Stomach (tissue), 4 donors: ENCODE measurements at regions not wholly inside any gene's neighbourhood (a gene's known extent, or its start where the extent isn't known, plus 50 kb on each side); places are given as distances from the start of the nearest gene placed in this dataset.

ENCODE experiments used
- CTCF ChIP-seq, 7 experiments: fragments of 450-650 bp in 4 of 7; fragments of 200-600 bp in 3 of 7; sonication (generic) in 3 of 7; IDR thresholded peaks; one replicate each; pipeline ENCODE4 v1.5.1; 2016 to 2019; ENCODE audit warnings: antibody characterized with exemption in 7 of 7, control low read depth in 2 of 7, mild to moderate bottlenecking in 1 of 7
- EP300 ChIP-seq: sonication (generic); formaldehyde crosslinking; IDR thresholded peaks from one replicate; pipeline ENCODE4 v1.6.1; 2017; ENCODE audit warnings: antibody characterized with exemption
- POLR2A ChIP-seq, 4 donors: fragments of 450-650 bp; IDR thresholded peaks; one replicate each; pipeline ENCODE4 v1.6.1; 2016; ENCODE audit warnings: antibody characterized with exemption in 4 of 4, control low read depth in 2 of 4, mild to moderate bottlenecking in 1 of 4, moderate library complexity in 1 of 4
- POLR2AphosphoS5 ChIP-seq, 3 donors: sonication (generic); formaldehyde crosslinking; IDR thresholded peaks; one replicate each; pipeline ENCODE4 v1.6.1; 2016; ENCODE audit warnings: antibody characterized with exemption in 3 of 3

- TF ChIP-seq CTCF (IDR thresholded peaks at IDR 0.05), result no peak
- no peak for TF ChIP-seq POLR2AphosphoS5 (IDR thresholded peaks at IDR 0.05)
- TF ChIP-seq EP300, result no peak
- no peak for TF ChIP-seq POLR2A (IDR thresholded peaks at IDR 0.05)
Measured at GRCh38 chr6:114467931-114468330, 125.1 kb upstream of the HS3ST5 start.
